Prostate gland (tissue), 2 donors: ENCODE measurements at regions not wholly inside any gene's neighbourhood (a gene's known extent, or its start where the extent isn't known, plus 50 kb on each side); places are given as distances from the start of the nearest gene placed in this dataset.

Source experiments
- POLR2A ChIP-seq: fragments of 450-650 bp; IDR thresholded peaks from one replicate; pipeline ENCODE4 v1.6.1; 2016; ENCODE audit warnings: antibody characterized with exemption, mild to moderate bottlenecking
- POLR2AphosphoS5 ChIP-seq: sonication (generic); formaldehyde crosslinking; IDR thresholded peaks from one replicate; pipeline ENCODE4 v1.6.1; 2017; ENCODE audit warnings: antibody characterized with exemption
- TF ChIP-seq, protein P1 (sequence below), 4 experiments: fragments of 200-600 bp in 2 of 4; fragments of 450-650 bp in 2 of 4; sonication (generic) in 2 of 4; IDR thresholded peaks; 1 replicate in 3 of 4; 2 replicates in 1 of 4; pipeline ENCODE4 v1.5.1; 2016 to 2019; ENCODE audit warnings: antibody characterized with exemption in 4 of 4, mild to moderate bottlenecking in 2 of 4, moderate library complexity in 2 of 4

DNA sequence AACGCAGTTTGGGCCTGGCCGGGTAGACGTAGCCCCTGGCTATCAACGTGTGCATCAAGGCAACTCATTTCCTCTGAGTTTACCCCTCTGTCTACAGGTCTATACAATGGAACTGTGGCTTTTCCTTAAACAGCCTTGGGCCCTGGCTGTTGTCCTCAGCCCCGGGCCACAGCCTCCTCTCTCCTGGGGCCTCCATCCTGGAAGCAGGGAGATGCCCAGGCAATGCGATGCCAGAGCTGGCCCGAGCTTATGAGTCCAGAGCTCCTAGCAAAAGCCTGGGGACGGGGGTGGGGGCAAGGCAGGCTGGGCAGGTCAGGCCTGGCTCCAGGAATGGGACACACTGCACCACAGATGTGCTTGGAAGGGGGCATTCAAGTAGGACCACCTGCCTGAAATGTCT is 89.6 kb upstream of the SMNDC1 start:
- TF ChIP-seq, protein P1, sequence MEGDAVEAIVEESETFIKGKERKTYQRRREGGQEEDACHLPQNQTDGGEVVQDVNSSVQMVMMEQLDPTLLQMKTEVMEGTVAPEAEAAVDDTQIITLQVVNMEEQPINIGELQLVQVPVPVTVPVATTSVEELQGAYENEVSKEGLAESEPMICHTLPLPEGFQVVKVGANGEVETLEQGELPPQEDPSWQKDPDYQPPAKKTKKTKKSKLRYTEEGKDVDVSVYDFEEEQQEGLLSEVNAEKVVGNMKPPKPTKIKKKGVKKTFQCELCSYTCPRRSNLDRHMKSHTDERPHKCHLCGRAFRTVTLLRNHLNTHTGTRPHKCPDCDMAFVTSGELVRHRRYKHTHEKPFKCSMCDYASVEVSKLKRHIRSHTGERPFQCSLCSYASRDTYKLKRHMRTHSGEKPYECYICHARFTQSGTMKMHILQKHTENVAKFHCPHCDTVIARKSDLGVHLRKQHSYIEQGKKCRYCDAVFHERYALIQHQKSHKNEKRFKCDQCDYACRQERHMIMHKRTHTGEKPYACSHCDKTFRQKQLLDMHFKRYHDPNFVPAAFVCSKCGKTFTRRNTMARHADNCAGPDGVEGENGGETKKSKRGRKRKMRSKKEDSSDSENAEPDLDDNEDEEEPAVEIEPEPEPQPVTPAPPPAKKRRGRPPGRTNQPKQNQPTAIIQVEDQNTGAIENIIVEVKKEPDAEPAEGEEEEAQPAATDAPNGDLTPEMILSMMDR (IDR thresholded peaks at IDR 0.05): no peak
- no peak for TF ChIP-seq POLR2AphosphoS5
- TF ChIP-seq POLR2A: no peak
